Kidney epithelial cell (primary cell): ENCODE measurements at regions not wholly inside any gene's neighbourhood (a gene's known extent, or its start where the extent isn't known, plus 50 kb on each side); places are given as distances from the start of the nearest gene placed in this dataset.

Source experiments
- DNase-seq: peaks from one replicate; pipeline ENCODE4 v3.0.0-alpha.2; 2010; ENCODE audit warnings: low read depth
- H3K27me3 ChIP-seq: 2 replicates; pipeline ENCODE4 v1.6.0; 2011; ENCODE audit warnings: low read length; ENCODE audit not compliant: control insufficient read depth, insufficient read depth
- H3K36me3 ChIP-seq: 2 replicates; pipeline ENCODE4 v1.5.1; 2011; ENCODE audit warnings: low read length; ENCODE audit not compliant: control insufficient read depth, insufficient read depth
- H3K4me3 ChIP-seq: 2 replicates; pipeline ENCODE4 v1.5.1; 2011; ENCODE audit warnings: low read depth, mild to moderate bottlenecking, control low read depth, low read length
- TF ChIP-seq, protein P1 (sequence below): IDR thresholded peaks from 2 replicates; pipeline ENCODE4 v1.5.1; 2011; ENCODE audit warnings: mild to moderate bottlenecking, moderate library complexity, low read length, control low read depth, inconsistent platforms; ENCODE audit not compliant: insufficient read depth, poor library complexity, severe bottlenecking

DNA sequence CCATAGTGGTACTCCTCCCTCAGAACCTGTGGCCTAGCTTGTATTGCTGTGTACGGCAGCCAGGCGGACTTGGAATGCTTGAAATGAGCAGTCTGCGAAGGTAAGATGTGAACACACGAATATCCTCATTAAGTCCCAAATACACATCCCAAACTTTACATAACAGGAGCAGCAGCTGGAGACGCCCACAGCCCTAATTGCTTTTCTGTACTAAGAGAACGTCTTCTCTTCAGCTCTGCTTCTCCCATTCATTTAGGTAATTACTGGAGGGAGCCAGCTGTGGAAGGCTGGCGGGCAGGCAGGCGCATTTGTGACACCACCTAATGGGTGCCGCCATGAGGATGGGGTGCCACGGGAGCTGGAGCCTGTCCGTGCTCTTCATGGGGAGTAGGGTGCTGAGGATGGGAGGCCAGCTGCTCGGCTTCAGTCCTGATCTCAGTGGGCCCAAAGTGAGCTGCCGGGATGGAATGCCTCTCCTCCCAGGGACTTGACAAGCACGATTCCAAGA is 66.6 kb upstream of the POU3F1 start:
- no peak for DNase-seq
- TF ChIP-seq, protein P1, sequence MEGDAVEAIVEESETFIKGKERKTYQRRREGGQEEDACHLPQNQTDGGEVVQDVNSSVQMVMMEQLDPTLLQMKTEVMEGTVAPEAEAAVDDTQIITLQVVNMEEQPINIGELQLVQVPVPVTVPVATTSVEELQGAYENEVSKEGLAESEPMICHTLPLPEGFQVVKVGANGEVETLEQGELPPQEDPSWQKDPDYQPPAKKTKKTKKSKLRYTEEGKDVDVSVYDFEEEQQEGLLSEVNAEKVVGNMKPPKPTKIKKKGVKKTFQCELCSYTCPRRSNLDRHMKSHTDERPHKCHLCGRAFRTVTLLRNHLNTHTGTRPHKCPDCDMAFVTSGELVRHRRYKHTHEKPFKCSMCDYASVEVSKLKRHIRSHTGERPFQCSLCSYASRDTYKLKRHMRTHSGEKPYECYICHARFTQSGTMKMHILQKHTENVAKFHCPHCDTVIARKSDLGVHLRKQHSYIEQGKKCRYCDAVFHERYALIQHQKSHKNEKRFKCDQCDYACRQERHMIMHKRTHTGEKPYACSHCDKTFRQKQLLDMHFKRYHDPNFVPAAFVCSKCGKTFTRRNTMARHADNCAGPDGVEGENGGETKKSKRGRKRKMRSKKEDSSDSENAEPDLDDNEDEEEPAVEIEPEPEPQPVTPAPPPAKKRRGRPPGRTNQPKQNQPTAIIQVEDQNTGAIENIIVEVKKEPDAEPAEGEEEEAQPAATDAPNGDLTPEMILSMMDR: no peak
- H3K27me3 ChIP-seq: peaks cover 3% of the 10 kb centered on the region
- no peak overlapping the region for H3K4me3 ChIP-seq
- H3K36me3 ChIP-seq: no peaks in the 10 kb centered on the region

DNA sequence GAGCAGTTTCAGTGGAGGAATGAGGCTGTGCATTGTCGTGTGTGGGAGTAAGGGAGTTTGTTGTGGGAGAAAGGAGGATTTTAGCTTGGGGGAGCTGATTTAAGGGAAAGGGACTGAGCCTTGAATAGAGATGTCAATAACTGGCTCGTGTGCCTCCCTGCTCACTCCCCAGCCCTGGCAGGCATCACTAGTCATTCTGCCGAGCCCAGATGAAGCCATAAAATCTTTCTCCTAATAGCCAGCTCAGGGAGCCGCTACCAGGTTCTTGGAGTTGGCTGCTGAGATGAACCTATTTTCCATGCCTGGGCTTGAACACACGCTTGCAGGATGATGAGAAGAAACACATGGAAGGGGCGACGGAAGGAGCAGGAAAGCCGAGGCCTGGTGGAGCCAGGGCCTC is 65.0 kb upstream of the POU3F1 start:
- Histone ChIP-seq H3K36me3 (no peaks in the 10 kb centered on the region), H3K4me3 (no peak overlapping the region), H3K27me3 (no peaks in the 10 kb centered on the region)
- DNase-seq: no peak
- TF ChIP-seq, protein P1: no peak

DNA sequence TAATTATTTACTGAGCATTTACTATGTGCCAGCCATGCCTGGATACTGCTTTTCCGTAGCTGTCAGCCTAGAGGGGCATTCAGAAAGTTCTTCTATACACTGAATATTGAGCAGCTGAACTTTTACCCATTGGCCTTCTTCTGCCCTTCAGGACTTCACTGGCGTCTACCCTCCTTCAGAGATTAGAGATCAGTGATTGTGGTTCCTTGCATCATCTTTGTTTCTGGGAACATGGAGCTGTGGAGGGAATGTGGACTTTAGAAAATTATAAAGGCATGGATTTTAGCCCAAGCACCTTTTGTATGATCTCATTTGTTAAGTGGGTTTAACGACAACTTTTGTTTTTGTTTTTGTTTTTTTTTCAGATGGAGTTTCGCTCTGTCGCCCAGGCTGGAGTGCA is 58.7 kb upstream of the POU3F1 start:
- TF ChIP-seq, protein P1: no peak
- H3K27me3 ChIP-seq: peaks cover 11% of the 10 kb centered on the region
- DNase-seq: no peak
- no peak overlapping the region for H3K4me3 ChIP-seq
- no peaks in the 10 kb centered on the region for H3K36me3 ChIP-seq

DNA sequence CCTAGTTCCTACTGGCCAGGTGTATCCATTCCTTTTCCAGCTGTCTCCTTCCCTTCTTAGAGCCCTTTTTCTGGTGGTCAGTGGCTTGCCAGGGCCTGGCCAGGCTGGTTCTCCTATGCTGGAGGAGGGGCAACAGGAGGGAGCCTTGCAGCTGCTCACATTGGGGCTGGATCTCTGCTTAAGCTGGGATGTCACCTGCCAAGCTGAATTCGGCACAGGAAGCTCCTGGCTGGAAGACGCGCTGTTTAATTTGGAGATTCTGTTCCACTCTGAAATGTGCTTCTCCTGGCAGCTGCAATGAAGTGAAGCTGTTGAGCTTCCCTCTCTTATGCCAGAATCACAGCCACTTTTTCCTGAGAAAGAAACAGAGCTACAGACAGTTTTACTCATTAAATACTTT is 56.0 kb upstream of the POU3F1 start:
- Histone ChIP-seq H3K36me3 (no peaks in the 10 kb centered on the region), H3K27me3 (peaks cover 11% of the 10 kb centered on the region), H3K4me3 (no peak overlapping the region)
- DNase-seq: no peak
- TF ChIP-seq, protein P1: no peak

DNA sequence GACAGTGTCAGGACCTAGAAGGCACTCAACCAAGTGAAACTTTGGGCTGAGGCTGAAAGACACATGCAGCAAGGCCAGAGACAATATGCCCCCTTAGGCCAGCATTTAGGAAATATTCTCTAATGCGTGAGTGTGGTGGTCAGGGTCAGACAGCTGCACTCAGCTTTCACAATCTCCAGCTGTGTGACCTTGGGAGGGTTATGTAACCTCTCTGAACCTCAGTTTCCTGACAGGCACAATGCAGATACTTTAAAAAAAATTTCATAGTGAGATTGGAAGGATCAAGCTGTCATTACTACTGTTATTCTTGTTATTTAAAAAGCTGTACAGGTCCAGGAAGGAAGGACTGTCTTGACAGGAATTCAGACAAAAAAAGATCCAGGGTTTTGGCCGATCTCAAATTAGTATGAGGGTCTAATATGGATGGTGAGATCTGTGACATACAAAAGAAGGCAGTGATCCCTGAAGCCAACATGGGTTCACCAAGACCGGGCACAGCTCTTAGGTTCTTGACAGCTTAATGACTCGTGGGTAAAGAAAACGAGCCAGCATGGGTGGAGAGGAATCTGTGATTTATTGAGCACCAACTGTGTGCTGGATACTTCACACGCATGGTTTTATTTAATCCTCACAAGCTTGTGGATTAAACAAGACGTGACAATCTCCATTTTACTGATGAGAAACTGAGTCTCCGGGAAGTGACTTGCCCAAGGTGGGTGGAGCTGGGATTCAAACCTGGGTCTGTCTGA is 54.6 kb upstream of the POU3F1 start:
- TF ChIP-seq, protein P1: no peak
- Histone ChIP-seq H3K4me3 (no peak overlapping the region), H3K36me3 (no peaks in the 10 kb centered on the region), H3K27me3 (peaks cover 17% of the 10 kb centered on the region)
- DNase-seq: no peak
